GM21515 (cell line): ENCODE measurements at regions not wholly inside any gene's neighbourhood (a gene's known extent, or its start where the extent isn't known, plus 50 kb on each side); places are given as distances from the start of the nearest gene placed in this dataset.

Source experiments
- ATAC-seq: cut with Tn5 transposase; IDR thresholded peaks from one replicate; pipeline ENCODE4 v1.9.1; 2021; ENCODE audit not compliant: unreplicated experiment

DNA sequence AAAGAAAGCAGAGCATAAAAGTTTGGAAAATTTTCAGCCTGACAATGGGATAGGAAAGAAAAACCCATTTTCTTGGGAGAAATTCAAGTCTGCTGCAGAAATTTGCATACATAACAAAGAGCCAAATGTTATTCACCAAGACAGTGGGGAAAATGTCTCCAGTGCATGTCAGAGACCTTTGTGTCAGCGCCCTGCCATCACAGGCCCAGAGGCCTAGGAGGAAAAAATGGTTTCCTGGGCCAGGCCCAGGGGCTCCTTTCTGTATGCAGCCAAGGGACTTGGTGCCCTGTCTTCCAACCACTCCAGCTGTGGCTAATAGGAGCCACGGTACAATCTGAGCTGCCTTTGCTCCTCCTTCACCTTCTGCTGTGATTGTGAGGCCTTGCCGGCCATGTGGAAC, 189.1 kb upstream of the PITRM1 start:
- ATAC-seq: no peak

DNA sequence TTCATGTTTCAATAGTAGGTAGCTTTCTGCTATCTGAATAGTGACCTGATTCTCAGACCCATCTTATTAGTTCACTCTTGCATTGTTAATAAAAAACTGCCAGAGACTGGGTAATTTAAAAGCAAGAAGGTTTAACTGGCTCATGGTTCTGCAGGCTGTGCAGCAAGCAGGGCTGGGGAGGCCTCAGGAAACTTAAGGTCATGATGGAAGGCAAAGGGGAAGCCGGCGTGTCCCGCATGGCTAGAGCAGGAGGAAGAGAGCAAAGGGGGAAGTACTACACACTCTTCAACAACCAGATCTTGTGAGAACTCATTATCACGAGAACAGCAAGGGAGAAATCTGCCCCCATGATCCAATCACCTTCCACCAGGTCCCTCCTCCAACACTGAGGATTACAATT, 185.2 kb upstream of the PITRM1 start:
- no peak for ATAC-seq

DNA sequence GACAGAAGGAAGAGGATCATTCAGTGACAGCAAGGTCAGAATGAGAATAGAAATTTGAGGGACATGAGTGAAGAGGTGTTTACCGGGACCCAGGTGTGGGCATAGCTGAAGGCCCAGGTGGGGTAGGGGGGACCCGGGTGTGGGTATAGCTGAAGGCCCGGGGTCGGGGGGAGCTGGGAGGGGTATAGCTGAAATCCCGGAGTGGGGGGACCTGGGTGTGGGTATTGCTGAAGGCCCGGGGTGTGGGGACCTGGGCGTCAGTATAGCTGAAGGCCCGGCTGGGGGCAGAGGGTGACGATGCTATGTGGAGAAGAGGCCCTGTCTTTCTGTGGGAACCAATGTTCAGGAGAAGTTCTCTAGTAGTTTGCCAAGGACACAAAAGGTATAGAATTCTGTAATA, 183.0 kb upstream of the PITRM1 start:
- ATAC-seq: no peak

DNA sequence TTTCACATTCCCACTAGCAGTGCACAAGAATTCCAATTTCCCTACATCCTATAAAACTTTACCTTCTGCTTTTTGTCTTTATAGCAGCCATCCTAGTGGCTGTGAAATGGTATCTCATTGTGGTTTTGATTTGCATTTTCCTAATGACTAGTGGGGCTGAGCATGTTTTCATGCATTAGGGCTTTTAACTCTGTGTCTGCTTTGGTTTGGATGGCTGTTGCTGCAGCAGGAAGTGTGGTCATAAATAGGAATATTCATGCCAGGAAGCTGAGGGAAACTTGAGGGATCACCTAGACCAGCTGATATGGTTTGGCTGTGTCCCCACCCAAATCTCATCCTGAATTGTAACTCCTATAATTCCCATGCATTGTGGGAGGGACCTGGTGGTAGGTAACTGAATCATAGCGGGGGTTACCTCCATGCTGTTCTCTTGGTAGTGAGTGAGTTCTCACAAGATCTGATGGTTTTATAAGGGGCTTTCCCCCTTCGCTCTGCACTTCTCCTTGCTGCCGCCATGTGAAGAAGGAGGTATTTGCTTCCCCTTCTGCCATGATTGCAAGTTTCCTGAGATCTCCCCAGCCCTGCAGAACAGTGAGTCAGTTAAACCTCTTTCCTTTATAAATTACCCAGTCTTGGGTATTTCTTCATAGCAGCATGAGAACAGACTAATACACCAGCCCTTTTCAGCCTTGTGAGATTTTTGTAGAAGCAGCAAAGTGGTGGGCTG, 181.8 kb upstream of the PITRM1 start:
- ATAC-seq: no peak

DNA sequence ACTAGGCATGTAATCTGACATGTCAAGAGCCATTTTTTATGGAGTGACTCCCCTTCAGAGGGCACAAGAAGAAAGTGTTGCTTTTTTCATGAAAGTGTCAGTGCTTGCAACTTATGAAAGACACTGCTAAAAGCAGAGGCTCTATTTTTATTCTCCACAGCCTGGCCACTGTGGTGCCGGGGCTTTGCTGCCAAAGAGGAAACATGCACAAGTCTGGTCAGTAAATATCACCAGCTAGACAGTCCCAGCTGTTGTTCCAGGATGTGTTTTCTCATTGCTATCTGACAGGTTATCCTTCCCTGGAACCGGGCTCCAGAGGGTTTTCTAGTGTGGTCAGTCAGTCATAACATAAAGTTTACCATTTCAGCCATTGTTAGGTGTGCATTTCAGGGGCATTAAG, 180.7 kb upstream of the PITRM1 start:
- no peak for ATAC-seq

DNA sequence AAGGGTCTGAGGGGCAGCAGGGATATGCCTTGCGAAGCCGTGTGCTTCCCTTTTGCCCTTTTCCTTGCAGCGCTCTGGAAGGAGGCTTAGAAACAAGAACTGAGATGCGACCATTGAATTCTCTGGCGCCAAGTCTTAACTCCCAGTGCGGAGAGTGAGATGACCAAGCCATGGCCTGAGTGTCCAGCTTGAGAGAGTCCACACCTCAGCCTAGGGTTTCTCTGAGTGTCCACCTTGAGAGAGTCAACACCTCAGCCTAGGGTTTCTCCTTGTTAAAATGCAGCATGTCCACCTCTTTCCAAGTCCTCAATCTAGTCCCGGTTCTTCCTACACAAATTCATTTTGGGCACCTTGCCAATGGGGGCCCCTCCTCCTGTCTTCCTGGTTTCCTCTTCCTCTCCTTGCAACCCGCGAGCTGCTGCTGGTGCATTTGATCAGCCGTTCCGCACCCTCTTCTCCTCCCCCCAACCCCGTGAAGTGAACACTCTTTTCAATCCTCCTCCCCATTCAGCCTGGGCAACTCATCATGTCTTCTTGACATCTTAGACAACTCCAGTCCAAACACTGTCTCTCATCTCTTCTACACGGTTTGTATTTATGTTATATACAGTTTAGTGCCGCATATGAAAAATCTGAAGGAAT, 178.2 kb upstream of the PITRM1 start:
- ATAC-seq: no peak

DNA sequence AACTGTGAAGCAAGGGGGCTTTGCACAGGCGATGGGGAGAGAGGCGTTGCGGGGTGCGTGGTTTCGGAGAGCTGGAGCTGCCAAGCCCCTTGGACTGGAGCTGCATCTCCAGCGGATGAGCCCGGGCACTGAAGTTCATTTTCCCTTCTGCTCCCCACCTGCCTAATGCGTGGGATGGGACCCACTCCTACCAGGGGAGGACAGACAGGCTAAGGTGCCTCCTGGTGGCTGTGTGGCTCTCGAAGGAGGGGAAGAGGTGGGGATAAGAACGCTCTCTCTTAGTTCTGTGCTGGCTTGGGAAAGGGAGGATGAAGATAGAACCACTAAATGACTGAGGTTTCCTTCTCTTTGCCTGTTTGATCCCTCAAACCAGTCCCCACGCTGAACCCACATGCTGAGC, 177.6 kb upstream of the PITRM1 start:
- ATAC-seq: no peak

DNA sequence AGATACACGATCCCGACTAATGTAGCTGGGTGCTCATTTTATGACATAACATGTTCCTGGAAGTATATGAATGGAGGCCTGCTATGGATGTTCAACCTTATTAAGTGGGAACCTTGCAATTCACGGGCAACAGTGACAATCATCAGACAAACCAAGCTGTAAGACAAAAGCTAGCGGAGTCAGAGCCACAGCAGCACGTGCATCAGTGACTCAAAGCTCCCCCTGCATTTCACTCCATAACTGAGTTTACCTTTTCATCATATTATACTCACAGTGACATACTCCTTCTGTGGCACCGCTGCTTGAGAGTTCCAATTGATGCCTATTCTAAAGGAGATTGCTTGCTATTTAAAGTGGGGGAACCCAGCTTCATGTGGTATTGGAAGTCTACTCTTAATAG, 176.0 kb upstream of the PITRM1 start:
- no peak for ATAC-seq

DNA sequence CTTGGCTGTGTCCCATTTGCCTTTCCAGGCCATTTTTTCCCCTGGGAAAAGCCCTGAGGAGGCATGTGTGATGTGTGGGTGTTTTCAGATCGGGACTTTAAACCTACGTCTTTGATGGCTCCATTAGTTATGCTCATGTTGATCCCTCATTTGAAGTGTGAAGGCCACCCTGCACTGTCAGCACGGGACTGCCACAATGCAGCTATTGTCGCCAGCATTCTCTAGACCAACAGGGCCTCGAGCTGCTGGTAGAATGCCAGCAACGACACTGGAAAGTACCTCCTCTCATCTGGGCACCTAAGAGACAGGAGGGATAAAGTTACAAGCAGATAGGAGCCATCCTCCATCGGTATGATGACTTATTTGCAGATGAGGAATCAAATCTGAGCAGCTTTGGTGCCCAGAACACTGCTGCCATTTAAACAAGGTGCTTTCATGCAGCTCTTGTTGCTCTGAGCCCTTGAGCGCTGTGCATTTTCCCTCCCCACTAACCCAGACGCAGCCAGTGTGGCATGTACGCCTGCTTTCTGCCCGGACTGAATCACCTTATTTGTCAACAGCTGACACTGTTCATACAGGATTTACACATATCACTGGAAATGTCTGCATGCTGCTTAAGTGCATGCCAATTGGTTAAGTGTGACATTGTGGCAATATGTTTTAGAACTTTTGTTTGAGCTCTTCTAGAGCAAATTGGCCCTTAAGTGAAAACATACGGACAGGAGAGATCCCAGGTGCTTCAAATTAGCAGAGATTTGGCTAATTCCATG, 175.0 kb upstream of the PITRM1 start:
- ATAC-seq: no peak

DNA sequence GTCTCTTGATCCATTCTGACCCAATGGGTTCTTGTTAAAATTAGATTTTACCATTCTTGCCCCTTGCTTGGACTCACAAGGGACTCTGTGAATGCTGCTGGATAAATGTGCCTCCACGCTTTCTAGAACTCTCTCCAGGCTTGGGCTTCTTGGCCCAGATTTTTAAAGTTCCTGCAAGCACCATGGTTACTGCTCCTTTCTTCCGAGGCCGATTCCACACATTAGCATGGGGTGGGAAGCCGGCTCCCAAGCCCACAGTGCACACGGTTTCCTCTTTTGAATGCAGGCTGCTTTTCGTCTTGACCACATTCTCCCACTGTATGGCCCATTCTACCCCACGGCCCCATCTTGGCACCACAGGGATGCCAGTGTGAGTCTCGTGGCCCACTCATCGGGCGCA, 174.3 kb upstream of the PITRM1 start:
- no peak for ATAC-seq

DNA sequence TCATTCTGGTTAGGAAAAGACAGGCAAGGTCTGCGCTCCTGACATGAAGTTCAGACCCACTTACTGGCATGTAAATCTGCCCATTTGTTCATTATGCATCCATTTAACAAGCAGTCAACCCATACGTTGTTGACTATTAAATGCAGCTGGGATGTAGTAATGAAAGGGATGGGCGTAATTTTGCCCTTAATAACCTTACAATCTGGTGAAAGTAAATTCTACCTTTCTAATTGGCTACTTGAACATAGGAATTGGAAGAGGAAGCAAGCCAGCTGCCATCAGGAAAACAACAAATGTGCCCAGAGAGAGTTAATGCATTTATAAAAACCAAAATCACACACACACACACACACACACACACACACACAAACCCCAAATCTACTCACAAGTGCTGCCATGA, 170.2 kb upstream of the PITRM1 start:
- ATAC-seq: no peak

DNA sequence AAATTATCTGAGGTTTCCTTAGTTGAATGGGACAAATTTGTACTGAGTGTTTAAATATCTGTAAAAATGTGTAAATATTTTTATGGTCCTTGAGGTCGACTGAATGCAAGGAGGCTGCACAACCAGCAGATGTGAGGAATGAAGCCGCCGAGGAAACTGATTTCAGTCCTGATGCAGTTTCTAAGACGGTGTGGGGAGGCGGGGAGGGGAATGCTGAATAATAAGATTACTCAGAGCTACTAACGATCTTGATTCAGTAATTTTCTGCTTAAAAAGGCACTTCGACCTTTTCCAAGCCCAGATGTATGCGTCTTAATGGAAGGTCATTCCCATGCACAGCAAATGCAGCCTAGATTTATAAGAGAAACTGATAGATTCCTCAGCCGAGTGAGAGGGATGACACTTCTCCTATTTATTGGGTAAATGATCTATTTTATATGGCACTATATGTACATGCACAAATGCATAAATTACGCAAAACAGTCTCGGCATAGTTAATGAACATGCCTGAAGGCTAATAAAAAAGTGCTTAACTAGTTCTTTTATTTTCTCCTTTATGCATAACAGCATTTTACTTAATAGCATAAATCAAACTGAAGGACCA, 167.6 kb upstream of the PITRM1 start:
- no peak for ATAC-seq

DNA sequence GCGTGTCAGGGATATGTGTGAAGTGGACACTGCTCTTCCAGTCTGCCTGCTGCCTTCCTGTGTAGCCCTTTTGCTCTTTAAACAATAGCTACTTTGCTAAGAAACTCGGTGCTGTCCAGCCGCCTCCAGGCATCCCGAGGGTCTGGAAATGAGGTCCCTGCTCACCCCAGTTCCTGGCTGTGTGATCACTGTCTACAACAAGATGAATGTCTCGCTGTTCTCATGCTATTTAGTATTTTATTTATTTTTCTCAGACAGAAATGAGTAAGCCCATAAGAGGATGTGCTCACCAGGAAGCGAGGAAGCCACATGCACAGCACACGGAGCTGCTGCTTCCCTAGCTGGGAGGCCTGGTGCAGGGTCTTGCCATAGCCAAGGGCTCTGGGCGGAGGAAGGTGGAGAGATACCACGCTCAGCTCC, 167.0 kb upstream of the PITRM1 start:
- no peak for ATAC-seq

DNA sequence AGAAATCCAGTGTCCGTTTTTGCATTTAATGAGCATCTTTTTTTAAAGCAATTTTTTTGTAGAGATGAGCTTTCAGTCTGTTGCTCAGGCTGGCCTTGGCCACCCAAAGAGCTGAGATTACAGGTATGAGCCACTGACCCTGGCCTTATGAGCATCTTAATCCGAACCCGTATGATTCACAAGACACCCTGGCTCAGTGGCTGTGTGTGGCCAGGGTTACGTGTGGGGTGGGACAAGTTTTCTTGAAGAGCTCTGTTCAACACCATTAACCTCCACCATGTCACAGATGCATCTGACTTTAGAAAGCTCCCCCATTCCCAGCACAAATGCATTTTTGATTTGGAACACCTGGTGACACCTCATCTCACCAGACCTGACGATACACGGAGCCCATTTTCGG, 166.5 kb upstream of the PITRM1 start:
- no peak for ATAC-seq

DNA sequence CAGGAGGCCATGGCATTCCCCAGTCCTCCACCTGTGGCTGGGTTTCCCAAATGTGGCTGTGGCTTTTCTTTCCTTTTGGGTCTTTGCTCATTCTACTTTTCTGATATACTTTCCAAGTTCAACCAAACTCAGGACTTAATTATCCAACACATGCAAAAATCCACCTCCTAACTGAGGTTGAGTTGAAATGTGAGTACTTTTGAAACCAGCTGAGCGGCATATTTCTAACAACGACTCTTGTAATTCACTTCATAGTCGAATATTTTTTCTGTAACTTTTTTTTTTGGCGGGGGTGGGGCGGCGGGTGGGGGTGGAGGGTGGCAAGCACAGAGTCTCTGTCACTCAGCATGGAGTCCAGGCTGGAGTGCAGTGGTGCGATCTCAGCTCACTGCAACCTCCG, 165.2 kb upstream of the PITRM1 start:
- no peak for ATAC-seq

DNA sequence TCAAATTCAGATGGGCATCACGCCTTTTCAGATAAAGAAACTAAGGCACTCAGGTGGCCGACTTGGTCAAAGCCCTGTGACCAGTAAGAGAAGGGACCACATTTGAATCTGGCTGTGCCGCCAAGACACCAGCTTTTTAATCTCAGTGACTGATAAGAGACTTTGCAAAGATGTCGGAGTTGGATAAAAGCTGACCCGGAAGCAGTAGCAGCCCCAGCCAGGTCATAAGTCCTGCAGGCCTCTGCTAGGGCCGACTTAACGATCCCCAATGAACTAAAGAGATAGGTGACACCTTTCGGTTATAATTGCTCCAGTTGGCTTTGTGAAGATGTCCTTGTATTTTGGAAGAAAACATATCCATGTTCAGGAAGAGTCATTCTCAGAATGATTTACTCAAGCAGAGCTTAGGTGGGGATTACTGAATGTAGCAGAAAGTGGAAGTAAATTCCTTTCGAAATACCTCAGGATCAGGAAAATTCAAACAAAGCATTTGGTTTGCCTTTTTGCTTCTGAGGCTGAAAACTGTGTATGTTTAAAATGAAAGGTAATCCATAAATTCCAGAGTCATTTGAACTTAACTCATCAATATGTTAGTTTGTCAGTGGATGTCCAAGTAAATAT, 164.2 kb upstream of the PITRM1 start:
- ATAC-seq: no peak

DNA sequence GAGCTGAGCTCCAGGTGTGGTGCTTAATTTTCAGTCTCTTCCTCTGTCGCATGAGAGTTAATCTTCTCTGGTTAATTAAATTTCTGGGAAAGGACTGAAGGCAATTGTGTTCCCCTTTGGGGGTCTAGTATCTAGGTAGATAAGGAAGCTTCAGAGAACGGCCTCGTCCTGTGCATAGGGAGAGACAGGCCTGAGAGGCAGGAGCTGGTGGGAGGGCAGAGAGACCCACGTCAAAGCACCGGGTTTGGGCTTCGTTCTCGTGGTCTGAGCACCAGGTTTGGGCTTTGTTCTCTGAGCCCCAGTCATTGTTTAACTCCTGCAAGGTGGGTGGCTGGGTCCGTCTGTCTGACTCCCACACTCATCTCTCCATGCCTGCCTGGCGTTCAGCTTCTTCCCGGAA, 160.8 kb upstream of the PITRM1 start:
- ATAC-seq: no peak

DNA sequence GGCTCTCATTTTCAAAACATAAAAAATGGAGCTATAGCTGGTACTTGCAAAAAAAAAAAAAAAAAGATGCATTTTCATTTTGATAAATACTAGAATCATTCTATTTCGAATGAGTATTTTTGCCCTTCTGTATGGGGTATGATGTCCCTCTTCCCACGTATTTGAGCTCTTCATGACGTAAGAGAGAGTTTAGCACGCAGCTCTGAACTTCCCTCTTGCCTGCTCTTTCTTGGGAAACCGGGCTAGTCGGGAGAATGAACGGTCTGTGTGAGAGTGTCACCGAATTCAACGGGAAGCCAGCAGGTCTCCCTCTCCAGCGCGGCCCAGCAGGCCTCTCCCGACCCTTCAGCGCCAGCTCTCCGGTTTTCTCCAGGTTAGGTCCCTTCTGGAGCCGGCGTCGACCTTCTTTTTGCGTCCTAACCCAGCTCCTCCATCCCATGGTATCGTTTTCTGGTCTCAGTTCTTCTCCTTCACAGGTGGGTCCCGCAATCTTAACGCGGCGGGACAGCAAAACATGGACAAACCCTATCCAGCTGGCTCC, 159.2 kb upstream of the PITRM1 start:
- no peak for ATAC-seq

DNA sequence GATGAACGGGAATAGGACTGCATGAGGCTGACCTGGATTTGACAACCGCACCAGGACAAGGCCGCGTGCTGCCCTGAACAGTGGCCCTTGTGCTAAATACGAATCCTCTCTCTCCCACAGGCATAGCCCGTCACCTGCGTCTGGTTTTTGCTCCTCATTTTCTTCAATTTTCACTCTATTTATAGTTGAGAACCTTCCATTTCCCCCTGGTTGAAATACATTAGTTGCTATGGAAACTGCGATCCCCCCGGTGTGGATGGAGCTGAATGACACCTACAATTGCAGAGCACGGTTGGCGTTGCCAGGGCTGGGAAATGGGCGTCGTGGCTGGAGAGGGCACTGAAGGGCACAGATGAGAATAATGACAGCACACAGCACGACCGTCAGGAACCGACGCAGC, 158.6 kb upstream of the PITRM1 start:
- ATAC-seq: no peak

DNA sequence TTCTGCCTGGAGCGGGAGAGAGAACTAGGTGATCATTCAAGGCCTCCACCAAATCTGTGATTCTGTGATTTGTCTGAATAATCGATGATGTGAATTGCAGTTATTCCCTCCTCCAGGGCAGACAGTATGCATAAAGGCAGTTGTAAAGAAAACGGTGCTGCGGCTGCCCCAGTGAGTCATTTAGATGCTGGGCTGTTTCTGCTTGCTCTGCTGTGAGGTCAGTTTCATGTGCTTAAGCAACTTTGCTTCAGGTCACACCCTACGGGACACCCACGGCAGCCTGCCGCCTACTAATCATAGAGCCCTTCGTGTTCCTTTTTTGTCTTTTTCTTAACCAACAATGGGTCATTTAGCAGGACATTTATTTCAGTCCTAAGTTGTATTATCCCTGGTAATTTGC, 158.1 kb upstream of the PITRM1 start:
- no peak for ATAC-seq
